GM19328 (cell line): ENCODE measurements at regions not wholly inside any gene's neighbourhood (a gene's known extent, or its start where the extent isn't known, plus 50 kb on each side); places are given as distances from the start of the nearest gene placed in this dataset.

Experiments
- ATAC-seq: cut with Tn5 transposase; IDR thresholded peaks from one replicate; pipeline ENCODE4 v1.9.1; 2021; ENCODE audit warnings: mild to moderate bottlenecking, moderate library complexity; ENCODE audit not compliant: unreplicated experiment

GRCh38 chr4:152099981-152100378 is 339.2 kb upstream of the GATB start:
- no peak for ATAC-seq

- no peak for ATAC-seq
Measured at GRCh38 chr4:152099555-152099954, 338.7 kb upstream of the GATB start.

- ATAC-seq, result no peak
Measured at GRCh38 chr4:152099061-152099425, 338.2 kb upstream of the GATB start.

- ATAC-seq, result no peak
Measured at GRCh38 chr4:152098365-152099060, 337.7 kb upstream of the GATB start.

- no peak for ATAC-seq
Measured at GRCh38 chr4:152097371-152097770, 336.6 kb upstream of the GATB start.

GRCh38 chr4:152095701-152096070 is 334.9 kb upstream of the GATB start:
- ATAC-seq, result no peak

GRCh38 chr4:152094970-152095700 is 334.3 kb upstream of the GATB start:
- ATAC-seq, result no peak

- no peak for ATAC-seq
Measured at GRCh38 chr4:152091405-152091804, 330.6 kb upstream of the GATB start.

- no peak for ATAC-seq
Measured at GRCh38 chr4:152090543-152090942, 329.7 kb upstream of the GATB start.

GRCh38 chr4:152089584-152089983 is 328.8 kb upstream of the GATB start:
- no peak for ATAC-seq

GRCh38 chr4:152087335-152087734 is 326.5 kb upstream of the GATB start:
- ATAC-seq, result no peak

GRCh38 chr4:152085657-152086056 is 324.9 kb upstream of the GATB start:
- ATAC-seq, result no peak

GRCh38 chr4:152083338-152083737 is 322.5 kb upstream of the GATB start:
- no peak for ATAC-seq

GRCh38 chr4:152081024-152081423 is 320.2 kb upstream of the GATB start:
- ATAC-seq, result no peak

- ATAC-seq, result no peak
Measured at GRCh38 chr4:152079543-152080293, 318.9 kb upstream of the GATB start.

- ATAC-seq, result no peak
Measured at GRCh38 chr4:152079079-152079478, 318.3 kb upstream of the GATB start.

GRCh38 chr4:152077582-152077981 is 316.8 kb upstream of the GATB start:
- no peak for ATAC-seq

- no peak for ATAC-seq
Measured at GRCh38 chr4:152075253-152075928, 314.6 kb upstream of the GATB start.

GRCh38 chr4:152074573-152074972 is 313.8 kb upstream of the GATB start:
- ATAC-seq, result no peak

GRCh38 chr4:152074088-152074437 is 313.3 kb upstream of the GATB start:
- ATAC-seq, result no peak

- no peak for ATAC-seq
Measured at GRCh38 chr4:152073351-152074087, 312.7 kb upstream of the GATB start.
